Liver (tissue), 8 donors: ENCODE measurements at regions not wholly inside any gene's neighbourhood (a gene's known extent, or its start where the extent isn't known, plus 50 kb on each side); places are given as distances from the start of the nearest gene placed in this dataset.

Source experiments
- DNase-seq: peaks from one replicate; pipeline ENCODE4 v3.0.0-alpha.2; 2017; ENCODE audit warnings: low spot score
- H3K27ac ChIP-seq, 2 donors: one replicate each; pipeline ENCODE4 v1.7.0; 2013; ENCODE audit warnings: inconsistent platforms in 2 of 2, low read length in 2 of 2, control low read depth in 1 of 2, low read depth in 1 of 2, mild to moderate bottlenecking in 1 of 2
- H3K27me3 ChIP-seq, 4 donors: one replicate each; pipeline versions ENCODE4 v1.6.1 to v1.7.0; 2013; ENCODE audit warnings: low read length in 3 of 4, inconsistent platforms in 1 of 4, mild to moderate bottlenecking in 1 of 4, moderate library complexity in 1 of 4; ENCODE audit not compliant: control insufficient read depth in 4 of 4, insufficient read depth in 4 of 4
- H3K36me3 ChIP-seq, 4 donors: one replicate each; pipeline versions ENCODE4 v1.6.1 to v1.7.0; 2013; ENCODE audit warnings: low read length in 3 of 4, mild to moderate bottlenecking in 3 of 4, low read depth in 1 of 4, moderate library complexity in 1 of 4; ENCODE audit not compliant: control insufficient read depth in 4 of 4, insufficient read depth in 3 of 4
- H3K4me1 ChIP-seq, 4 donors: one replicate each; pipeline versions ENCODE4 v1.6.1 to v1.7.0; 2013; ENCODE audit warnings: low read length in 3 of 4, mild to moderate bottlenecking in 3 of 4, moderate library complexity in 1 of 4; ENCODE audit not compliant: control insufficient read depth in 4 of 4, insufficient read depth in 4 of 4
- H3K4me3 ChIP-seq, 3 donors: one replicate each; pipeline versions ENCODE4 v1.6.1 to v1.7.0; 2013; ENCODE audit warnings: low read length in 3 of 3, control low read depth in 1 of 3, low read depth in 1 of 3, mild to moderate bottlenecking in 1 of 3
- H3K9ac ChIP-seq, 2 donors: one replicate each; pipeline ENCODE4 v1.7.0; 2013; ENCODE audit warnings: low read length in 2 of 2, mild to moderate bottlenecking in 2 of 2, moderate library complexity in 2 of 2, control low read depth in 1 of 2, low read depth in 1 of 2
- H3K9me3 ChIP-seq, 4 donors: one replicate each; pipeline versions ENCODE4 v1.6.1 to v1.7.0; 2013; ENCODE audit warnings: low read length in 3 of 4; ENCODE audit not compliant: control insufficient read depth in 4 of 4
- EGR1 ChIP-seq, 2 donors: IDR thresholded peaks; 2 replicates each; pipeline ENCODE4 v1.6.1; 2016 to 2018; ENCODE audit warnings: antibody characterized with exemption in 2 of 2, low read depth in 2 of 2
- FOXA1 ChIP-seq: IDR thresholded peaks from 2 replicates; pipeline ENCODE4 v1.6.1; 2016; ENCODE audit warnings: antibody characterized with exemption
- FOXA2 ChIP-seq: IDR thresholded peaks from 2 replicates; pipeline ENCODE4 v1.6.1; 2016; ENCODE audit warnings: antibody characterized with exemption
- HNF4A ChIP-seq, 2 donors: conservative IDR thresholded peaks; 2 replicates each; pipeline ENCODE4 v1.6.1; 2016; ENCODE audit warnings: antibody characterized with exemption in 2 of 2, mild to moderate bottlenecking in 2 of 2
- HNF4G ChIP-seq: IDR thresholded peaks from 2 replicates; pipeline ENCODE4 v1.6.1; 2016; ENCODE audit warnings: antibody characterized with exemption
- JUND ChIP-seq, 2 donors: IDR thresholded peaks; 2 replicates each; pipeline ENCODE4 v1.6.1; 2016; ENCODE audit warnings: antibody characterized with exemption in 2 of 2
- NR2F2 ChIP-seq: IDR thresholded peaks from 2 replicates; pipeline ENCODE4 v1.6.1; 2016; ENCODE audit warnings: antibody characterized with exemption
- RAD21 ChIP-seq, 2 donors: IDR thresholded peaks; 2 replicates each; pipeline ENCODE4 v1.6.1; 2016; ENCODE audit warnings: antibody characterized with exemption in 2 of 2, mild to moderate bottlenecking in 2 of 2
- RXRA ChIP-seq, 2 donors: IDR thresholded peaks; 2 replicates each; pipeline ENCODE4 v1.6.1; 2017 to 2018; ENCODE audit warnings: antibody characterized with exemption in 2 of 2, mild to moderate bottlenecking in 1 of 2
- SP1 ChIP-seq: IDR thresholded peaks from 2 replicates; pipeline ENCODE4 v1.6.1; 2018; ENCODE audit warnings: antibody characterized with exemption, mild to moderate bottlenecking
- TAF1 ChIP-seq: conservative IDR thresholded peaks from 2 replicates; pipeline ENCODE4 v1.6.1; 2016; ENCODE audit warnings: antibody characterized with exemption, mild to moderate bottlenecking
- YY1 ChIP-seq: IDR thresholded peaks from 2 replicates; pipeline ENCODE4 v1.6.1; 2016; ENCODE audit warnings: antibody characterized with exemption, mild to moderate bottlenecking
- WGBS: extraction: QIAGEN DNeasy Blood & Tissue Kit; methylation state at CpG from one replicate; pipeline ENCODE4 v1.1.7; 2013; 5-methylcytosine and 5-hydroxymethylcytosine counted together
- TF ChIP-seq, protein P1 (sequence below): IDR thresholded peaks from 2 replicates; pipeline ENCODE4 v1.6.1; 2016; ENCODE audit warnings: antibody characterized with exemption
- TF ChIP-seq, protein P2 (sequence below): fragments of 150-350 bp; IDR thresholded peaks from 2 replicates; pipeline ENCODE4 v1.5.1; 2017; ENCODE audit warnings: improper control_type of control experiment, low read depth, low read length; ENCODE audit not compliant: missing input control
- TF ChIP-seq, protein P3 (sequence below): IDR thresholded peaks from 2 replicates; pipeline ENCODE4 v1.6.1; 2016; ENCODE audit warnings: antibody characterized with exemption
- TF ChIP-seq, protein P4 (sequence below): IDR thresholded peaks from 2 replicates; pipeline ENCODE4 v1.6.1; 2016; ENCODE audit warnings: antibody characterized with exemption, mild to moderate bottlenecking
- TF ChIP-seq, protein P5 (sequence below): IDR thresholded peaks from 2 replicates; pipeline ENCODE4 v1.6.1; 2016; ENCODE audit warnings: antibody characterized with exemption
- donor health status: healthy.
- donor health status: healthy.
- donor health status: healthy.
- donor health status: healthy.
- donor health status: healthy.

DNA sequence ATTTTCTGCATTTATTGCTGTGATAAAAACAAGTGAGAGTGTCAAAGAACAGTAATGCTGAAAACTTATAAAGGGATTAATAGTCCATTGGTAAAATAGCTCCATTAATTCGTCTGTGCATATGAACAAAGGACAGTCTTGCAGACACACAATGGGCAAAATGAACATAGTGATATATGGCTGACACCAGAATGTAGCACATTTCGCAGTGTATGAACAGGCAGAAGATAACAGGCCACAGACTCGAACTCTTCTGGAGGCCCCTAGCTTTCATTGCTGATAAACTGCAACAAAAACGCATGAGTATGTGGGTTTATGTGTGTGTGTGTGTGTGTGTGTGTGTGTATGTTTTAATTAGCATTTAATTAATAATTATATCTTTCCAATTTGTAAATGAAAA is 354.8 kb downstream of the TAF11L14 start (continued):
- TF ChIP-seq, protein P1, sequence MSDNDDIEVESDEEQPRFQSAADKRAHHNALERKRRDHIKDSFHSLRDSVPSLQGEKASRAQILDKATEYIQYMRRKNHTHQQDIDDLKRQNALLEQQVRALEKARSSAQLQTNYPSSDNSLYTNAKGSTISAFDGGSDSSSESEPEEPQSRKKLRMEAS: no peak
- TF ChIP-seq HNF4G: no peak
- TF ChIP-seq YY1: no peak
- TF ChIP-seq NR2F2: no peak
- no peak for TF ChIP-seq SP1

DNA sequence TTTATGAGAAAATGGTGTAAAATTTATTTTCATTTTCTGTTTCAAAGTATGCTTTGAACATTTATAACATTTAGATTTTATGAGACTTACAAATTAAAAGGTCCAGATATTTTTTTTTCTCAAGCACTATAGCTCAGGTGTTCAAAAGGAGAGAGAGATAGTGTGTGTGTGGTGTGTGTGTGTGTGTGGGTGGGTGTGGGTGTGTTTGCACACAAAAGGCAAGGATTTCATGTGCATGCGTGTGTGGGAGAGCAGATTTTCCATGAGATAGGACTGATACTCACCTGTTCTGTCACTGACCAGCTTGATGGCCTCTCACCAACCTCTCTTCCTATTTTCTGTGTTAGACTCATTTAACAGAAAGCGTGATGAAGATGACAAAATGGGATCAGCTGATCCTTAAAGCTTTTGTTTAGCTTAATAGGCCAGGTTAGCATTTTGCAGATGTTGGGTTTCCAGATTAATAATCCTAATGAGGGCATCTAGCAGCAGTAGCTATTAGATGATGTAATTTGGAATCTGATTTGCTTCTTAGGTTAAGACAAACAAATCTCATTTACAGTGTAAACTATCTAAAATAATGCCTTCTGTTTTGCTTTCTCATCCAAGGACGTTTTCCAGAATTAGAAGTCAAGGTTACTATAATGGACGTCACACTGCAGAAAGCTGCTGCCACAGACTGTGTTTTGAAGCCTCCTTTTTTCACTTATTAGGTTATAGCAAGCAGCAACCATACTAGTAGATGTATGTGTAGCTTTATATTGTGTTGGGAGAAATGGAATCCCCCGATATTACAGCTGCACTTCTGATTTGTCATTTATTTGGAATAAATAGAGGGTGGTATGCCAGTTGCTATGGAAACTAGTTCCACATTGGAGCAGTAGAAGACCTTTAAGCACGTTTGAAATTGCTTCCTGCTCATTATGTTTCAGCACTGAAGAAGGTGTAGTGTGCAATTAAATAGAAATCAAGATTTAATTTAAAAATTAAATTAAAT is 355.6 kb downstream of the TAF11L14 start:
- no peak overlapping the region for H3K9ac ChIP-seq
- DNase-seq: no peak
- no peaks in the 10 kb centered on the region for H3K4me1 ChIP-seq
- H3K27ac ChIP-seq: no peak overlapping the region
- no peak overlapping the region for H3K4me3 ChIP-seq
- H3K9me3 ChIP-seq: no peaks in the 10 kb centered on the region
- 54% methylated on average over 6 of the region's 6 CpGs for WGBS
- TF ChIP-seq FOXA2: no peak
- no peak for TF ChIP-seq RXRA (IDR thresholded peaks at IDR 0.05)
- TF ChIP-seq YY1: no peak
- TF ChIP-seq NR2F2: no peak
- TF ChIP-seq RAD21 (IDR thresholded peaks at IDR 0.05): no peak
- TF ChIP-seq JUND (IDR thresholded peaks at IDR 0.05): no peak
- TF ChIP-seq TAF1: no peak
- TF ChIP-seq SP1: no peak
- TF ChIP-seq, protein P2, sequence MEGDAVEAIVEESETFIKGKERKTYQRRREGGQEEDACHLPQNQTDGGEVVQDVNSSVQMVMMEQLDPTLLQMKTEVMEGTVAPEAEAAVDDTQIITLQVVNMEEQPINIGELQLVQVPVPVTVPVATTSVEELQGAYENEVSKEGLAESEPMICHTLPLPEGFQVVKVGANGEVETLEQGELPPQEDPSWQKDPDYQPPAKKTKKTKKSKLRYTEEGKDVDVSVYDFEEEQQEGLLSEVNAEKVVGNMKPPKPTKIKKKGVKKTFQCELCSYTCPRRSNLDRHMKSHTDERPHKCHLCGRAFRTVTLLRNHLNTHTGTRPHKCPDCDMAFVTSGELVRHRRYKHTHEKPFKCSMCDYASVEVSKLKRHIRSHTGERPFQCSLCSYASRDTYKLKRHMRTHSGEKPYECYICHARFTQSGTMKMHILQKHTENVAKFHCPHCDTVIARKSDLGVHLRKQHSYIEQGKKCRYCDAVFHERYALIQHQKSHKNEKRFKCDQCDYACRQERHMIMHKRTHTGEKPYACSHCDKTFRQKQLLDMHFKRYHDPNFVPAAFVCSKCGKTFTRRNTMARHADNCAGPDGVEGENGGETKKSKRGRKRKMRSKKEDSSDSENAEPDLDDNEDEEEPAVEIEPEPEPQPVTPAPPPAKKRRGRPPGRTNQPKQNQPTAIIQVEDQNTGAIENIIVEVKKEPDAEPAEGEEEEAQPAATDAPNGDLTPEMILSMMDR: no peak
- no peak for TF ChIP-seq FOXA1
- TF ChIP-seq, protein P3, sequence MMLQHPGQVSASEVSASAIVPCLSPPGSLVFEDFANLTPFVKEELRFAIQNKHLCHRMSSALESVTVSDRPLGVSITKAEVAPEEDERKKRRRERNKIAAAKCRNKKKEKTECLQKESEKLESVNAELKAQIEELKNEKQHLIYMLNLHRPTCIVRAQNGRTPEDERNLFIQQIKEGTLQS: no peak
- no peak for TF ChIP-seq HNF4A (conservative IDR thresholded peaks at IDR 0.05)
- TF ChIP-seq, protein P4, sequence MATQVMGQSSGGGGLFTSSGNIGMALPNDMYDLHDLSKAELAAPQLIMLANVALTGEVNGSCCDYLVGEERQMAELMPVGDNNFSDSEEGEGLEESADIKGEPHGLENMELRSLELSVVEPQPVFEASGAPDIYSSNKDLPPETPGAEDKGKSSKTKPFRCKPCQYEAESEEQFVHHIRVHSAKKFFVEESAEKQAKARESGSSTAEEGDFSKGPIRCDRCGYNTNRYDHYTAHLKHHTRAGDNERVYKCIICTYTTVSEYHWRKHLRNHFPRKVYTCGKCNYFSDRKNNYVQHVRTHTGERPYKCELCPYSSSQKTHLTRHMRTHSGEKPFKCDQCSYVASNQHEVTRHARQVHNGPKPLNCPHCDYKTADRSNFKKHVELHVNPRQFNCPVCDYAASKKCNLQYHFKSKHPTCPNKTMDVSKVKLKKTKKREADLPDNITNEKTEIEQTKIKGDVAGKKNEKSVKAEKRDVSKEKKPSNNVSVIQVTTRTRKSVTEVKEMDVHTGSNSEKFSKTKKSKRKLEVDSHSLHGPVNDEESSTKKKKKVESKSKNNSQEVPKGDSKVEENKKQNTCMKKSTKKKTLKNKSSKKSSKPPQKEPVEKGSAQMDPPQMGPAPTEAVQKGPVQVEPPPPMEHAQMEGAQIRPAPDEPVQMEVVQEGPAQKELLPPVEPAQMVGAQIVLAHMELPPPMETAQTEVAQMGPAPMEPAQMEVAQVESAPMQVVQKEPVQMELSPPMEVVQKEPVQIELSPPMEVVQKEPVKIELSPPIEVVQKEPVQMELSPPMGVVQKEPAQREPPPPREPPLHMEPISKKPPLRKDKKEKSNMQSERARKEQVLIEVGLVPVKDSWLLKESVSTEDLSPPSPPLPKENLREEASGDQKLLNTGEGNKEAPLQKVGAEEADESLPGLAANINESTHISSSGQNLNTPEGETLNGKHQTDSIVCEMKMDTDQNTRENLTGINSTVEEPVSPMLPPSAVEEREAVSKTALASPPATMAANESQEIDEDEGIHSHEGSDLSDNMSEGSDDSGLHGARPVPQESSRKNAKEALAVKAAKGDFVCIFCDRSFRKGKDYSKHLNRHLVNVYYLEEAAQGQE: no peak
- TF ChIP-seq, protein P1: no peak
- TF ChIP-seq HNF4G: no peak
- TF ChIP-seq, protein P5, sequence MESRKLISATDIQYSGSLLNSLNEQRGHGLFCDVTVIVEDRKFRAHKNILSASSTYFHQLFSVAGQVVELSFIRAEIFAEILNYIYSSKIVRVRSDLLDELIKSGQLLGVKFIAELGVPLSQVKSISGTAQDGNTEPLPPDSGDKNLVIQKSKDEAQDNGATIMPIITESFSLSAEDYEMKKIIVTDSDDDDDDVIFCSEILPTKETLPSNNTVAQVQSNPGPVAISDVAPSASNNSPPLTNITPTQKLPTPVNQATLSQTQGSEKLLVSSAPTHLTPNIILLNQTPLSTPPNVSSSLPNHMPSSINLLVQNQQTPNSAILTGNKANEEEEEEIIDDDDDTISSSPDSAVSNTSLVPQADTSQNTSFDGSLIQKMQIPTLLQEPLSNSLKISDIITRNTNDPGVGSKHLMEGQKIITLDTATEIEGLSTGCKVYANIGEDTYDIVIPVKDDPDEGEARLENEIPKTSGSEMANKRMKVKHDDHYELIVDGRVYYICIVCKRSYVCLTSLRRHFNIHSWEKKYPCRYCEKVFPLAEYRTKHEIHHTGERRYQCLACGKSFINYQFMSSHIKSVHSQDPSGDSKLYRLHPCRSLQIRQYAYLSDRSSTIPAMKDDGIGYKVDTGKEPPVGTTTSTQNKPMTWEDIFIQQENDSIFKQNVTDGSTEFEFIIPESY: no peak
- TF ChIP-seq EGR1 (IDR thresholded peaks at IDR 0.05; ENCODE audit: low read depth in 2 of 2): no peak
- H3K36me3 ChIP-seq: no peaks in the 10 kb centered on the region
- H3K27me3 ChIP-seq: no peaks in the 10 kb centered on the region
